GM19463 (cell line): ENCODE measurements at regions not wholly inside any gene's neighbourhood (a gene's known extent, or its start where the extent isn't known, plus 50 kb on each side); places are given as distances from the start of the nearest gene placed in this dataset.

Experiments used
- ATAC-seq: cut with Tn5 transposase; IDR thresholded peaks from one replicate; pipeline ENCODE4 v1.9.1; 2021; ENCODE audit warnings: mild to moderate bottlenecking, moderate library complexity; ENCODE audit not compliant: unreplicated experiment

- ATAC-seq, result no peak
Observed at GRCh38 chr5:109476292-109476691, 66.5 kb upstream of the PJA2 start.

DNA sequence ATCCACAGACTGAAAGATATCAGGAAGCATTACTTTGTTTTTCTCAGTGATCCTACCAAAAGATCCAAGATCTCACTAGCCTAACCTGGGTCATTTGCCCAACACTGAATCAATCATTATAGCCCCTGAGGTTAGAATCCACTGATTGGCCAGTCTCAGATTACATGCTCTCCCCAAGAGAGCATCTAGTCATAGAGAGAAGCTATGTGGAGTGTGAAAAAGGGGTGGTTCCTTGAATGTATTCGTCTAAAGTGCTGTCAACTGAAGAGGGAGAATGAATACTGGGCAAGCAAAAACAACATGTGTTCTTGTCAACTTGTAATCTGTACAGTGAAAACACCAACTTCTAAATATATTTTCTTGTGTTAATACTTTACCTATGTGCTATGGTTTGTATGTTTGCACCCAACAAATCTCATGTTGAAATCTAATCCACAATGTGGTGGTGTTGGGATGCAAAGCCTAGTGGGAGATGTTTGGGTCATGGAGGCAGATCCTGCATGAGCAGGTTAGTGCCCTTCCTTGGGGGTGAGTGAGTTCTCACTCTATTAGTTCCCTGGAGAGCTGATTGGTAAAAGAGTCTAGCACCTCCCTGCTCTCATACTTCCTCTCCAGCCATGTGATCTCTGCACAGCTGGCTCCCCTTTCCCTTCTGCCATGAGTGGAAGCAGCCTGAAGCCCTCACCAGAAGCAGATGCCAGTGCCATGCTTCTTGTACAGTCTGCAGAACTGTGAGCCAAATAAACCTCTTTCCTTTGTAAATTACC, 60.3 kb upstream of the PJA2 start:
- no peak for ATAC-seq

DNA sequence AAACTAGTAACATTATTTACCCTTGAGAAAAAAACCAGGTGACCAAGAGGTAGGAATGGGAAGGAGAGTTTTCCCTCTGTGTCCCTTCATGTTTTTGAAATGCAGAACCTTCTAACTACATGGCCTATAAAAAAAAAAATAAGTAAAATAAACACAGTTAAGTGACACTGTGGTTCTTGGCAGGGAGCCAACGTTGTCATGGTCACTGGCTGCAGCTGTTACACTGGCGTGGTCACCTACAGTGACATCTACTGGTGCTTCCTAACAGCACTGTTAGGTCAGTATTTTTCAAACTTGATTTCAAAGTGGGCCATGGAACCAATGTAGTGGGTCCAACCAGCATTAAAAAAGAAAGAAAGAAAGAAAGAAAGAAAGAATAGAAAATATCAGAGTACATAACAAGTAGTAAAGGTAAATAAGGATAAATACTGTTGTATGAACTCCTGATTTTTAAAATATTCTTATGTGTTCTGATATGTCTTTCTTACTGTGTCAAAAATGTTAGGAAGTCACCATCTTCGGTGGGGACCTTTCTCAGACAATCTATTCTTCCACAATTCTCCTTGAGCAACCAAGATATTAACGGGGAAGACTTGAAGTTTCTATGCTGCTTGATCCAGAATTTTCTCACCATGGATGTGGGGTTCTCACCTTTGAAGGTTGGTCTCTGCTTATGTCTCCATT, 59.1 kb upstream of the PJA2 start:
- ATAC-seq, result peak; percentile 96

- no peak for ATAC-seq
Observed at GRCh38 chr5:109468288-109468676, 58.5 kb upstream of the PJA2 start.

- ATAC-seq, result no peak
Observed at GRCh38 chr5:109467058-109467457, 57.3 kb upstream of the PJA2 start.
